Right kidney (tissue), 1 donor: ENCODE measurements at regions not wholly inside any gene's neighbourhood (a gene's known extent, or its start where the extent isn't known, plus 50 kb on each side); places are given as distances from the start of the nearest gene placed in this dataset.
"Not testable (repeated sequence)": the region's sequence is repeated elsewhere in the genome, so short reads cannot be mapped to it uniquely, and the experiment has no call there.

Experiments used
- DNase-seq: peaks from one replicate; pipeline ENCODE4 v3.0.0-alpha.2; 2016

- DNase-seq, result no peak
Measured at GRCh38 chr5:72760259-72760658, 56.2 kb upstream of the TNPO1 start.

DNA sequence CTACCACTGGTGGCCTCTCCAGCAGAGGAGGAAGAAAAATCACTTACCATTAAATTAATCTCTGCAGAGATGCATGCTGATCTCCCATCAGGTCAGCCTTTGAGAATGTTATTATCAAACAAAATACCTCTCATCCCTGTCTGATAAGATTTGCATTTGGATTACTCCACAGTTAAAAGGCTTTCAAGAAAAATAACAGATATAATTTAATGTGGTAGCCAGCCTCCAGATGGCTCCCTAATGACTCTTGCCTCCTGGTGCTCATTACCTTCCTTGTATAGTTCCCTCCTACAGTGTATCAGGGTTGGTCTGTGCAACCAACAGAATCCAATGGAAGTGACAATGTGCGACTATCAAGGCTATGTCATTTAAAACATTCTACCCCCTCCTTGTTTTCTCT lies 63.6 kb upstream of the TNPO1 start:
- DNase-seq, result no peak

GRCh38 chr5:72749362-72749997 lies 67.0 kb upstream of the TNPO1 start:
- DNase-seq, result no peak

DNA sequence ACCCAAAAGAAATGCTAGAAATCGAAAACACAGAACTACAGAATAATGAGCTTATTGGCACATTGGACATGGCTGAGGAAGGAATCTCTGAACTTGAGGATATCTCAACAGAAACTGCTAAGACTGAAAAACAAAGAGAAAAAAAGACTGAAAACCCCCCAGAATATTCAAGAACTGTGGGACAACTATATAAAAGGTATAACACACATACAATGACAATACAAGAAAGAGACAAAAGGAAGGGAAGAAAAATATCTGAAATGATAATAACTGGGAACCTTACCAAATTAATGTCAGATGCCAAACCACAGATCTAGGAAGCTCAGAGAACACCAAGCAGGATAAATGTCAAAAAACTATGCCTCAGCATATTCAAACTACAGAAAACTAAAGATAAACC lies 68.6 kb upstream of the TNPO1 start:
- DNase-seq, result no peak

DNA sequence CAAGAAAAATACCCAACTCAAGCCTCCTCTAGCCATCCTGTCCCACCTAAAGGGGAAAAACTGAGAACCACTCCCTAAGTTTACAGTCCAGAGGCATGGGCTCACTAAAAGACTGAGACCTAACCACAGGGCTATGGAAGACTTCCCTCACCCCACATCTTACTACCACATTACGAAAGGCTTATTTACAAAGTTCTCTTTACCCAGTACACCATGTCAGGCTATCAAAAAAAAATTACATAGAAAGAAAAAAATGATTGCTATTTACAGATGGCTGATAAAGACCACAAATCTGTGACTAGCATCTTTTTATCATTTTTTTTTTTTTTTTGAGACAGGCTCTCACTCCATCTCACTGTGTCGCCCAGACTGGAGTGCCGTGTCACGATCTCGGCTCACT lies 69.7 kb upstream of the TNPO1 start:
- no peak for DNase-seq

DNA sequence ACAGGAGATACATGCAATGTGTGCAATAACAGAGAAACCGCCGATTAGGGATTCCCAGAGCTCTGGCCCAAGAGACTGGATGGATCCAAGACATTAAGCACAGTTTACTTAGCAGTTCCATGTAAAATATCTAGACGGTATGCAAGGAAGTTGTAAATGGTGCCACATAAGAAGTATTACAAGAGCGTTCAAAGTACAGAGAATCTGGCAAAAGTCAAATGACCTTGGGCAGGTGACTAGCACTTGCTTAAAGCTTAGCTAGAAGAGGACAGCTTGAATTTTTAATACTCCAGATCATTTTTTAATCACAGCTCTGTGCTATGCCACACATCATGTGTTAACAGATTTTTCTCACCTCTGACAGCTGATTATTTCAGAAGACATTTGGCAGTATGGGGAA lies 72.3 kb upstream of the TNPO1 start:
- no peak for DNase-seq

DNA sequence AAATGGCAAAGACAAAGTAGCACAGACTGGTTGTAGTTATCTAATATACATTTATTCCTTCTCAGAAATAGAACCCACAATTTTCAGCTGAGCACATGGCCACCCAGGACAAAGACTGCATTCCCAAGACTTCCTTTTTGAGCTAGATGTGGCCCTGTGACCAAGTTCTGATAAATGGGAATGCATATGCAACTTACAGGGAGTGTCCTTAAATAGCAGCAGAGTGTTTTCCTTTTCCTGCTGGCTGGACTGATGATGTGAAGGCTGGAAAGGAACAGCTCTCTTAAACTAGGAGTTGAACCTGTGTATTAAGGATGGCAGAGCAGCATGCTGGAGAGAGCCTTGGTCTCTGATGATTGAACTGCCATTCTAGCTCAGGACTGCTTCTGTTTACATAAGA lies 74.7 kb upstream of the TNPO1 start:
- DNase-seq, result no peak

- no peak for DNase-seq
Measured at GRCh38 chr5:72733810-72734209, 82.7 kb upstream of the TNPO1 start.

GRCh38 chr5:72723581-72723980 lies 92.9 kb upstream of the TNPO1 start:
- DNase-seq, result no peak

DNA sequence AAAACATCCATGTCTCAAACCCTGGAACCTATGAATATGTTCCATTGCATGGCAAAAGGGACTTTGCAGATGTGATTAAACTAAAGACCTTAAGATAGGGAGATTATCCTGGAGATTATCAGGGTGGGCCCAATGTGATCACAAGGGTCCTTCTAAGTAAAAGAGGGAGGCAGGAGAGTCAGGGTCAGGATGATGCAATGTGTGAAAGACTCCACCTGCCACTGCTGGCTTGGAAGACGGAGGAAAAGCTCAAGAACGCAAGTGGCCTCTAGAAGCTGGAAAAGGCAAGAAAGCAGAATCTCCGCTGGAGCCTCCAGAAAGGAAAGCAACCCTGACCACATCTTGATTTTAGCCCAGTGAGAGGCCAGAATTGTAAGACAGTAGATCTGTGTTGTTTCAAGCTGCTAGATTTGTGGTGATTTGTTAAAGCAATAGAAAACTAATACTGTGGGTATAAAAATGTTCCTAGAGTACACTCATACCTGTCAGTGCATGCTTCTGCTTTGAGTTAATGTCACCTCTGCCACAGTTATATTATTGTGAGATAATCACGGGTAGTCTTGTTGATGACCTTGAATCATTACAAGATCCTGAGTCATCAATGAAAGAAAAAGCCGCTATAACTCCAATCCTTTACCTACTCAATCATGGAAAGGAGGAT lies 93.5 kb upstream of the TNPO1 start:
- DNase-seq, result no peak

GRCh38 chr5:72721844-72722243 lies 94.6 kb upstream of the TNPO1 start:
- DNase-seq, result no peak

DNA sequence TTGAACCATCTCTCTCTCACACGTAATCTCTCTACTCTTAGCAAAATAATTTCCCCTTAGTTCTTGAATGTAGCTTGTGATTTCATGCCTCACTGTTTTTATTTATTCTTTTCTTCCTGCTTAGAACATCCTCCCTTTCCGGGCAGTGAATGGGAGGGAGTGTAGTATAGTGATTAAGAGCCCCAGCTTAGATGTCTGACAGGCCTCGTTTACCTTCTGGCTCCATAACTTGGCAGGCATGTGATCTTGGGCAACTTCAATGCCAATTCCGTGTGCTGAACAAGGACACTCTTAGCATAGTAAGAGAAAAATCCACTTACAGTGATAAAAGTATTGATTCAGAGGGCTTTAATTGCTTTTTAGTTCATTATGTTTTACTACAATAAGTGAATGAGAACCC lies 96.3 kb upstream of the TNPO1 start:
- DNase-seq, result no peak

- no peak for DNase-seq
Measured at GRCh38 chr5:72711351-72711750, 105.1 kb upstream of the TNPO1 start.

DNA sequence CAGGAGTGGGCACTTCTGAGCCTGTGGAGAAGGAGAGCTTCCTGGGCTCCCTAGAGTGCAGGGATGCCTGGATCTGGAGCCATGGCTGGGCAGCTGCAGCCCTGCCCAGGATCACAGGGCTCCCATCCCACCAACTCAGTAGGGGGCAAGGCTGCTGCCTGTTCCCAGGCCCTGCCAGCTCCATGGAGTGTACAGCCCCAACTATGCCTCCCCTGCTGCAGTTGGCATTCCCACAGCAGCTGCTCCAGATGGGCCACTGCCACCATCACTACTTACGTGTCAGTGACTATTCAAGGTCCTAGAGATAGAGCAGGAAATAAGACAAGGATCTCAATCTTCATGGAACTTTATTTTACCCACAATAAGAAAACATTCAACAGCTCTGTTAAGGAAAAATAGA lies 107.1 kb upstream of the TNPO1 start:
- no peak for DNase-seq

DNA sequence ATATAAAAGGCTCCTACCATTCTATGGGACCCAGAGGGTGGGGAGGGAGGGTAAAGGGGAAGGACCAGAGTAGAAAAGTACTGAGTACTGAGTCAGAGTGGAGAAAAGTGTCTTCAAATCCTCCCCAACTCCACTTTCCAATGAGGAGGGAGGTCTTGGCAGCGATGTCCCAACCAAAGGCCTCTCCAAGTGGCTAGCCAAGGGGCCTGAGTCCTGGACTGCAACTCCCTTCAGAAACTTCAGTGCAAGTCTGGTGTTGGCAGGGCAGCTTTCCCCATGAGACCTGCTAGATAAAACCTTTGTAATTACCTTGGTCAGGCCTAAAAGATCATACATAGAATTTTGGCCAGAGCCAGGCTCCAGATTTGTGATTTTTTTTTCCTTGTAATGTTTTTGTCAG lies 111.3 kb upstream of the TNPO1 start:
- DNase-seq, result no peak

DNA sequence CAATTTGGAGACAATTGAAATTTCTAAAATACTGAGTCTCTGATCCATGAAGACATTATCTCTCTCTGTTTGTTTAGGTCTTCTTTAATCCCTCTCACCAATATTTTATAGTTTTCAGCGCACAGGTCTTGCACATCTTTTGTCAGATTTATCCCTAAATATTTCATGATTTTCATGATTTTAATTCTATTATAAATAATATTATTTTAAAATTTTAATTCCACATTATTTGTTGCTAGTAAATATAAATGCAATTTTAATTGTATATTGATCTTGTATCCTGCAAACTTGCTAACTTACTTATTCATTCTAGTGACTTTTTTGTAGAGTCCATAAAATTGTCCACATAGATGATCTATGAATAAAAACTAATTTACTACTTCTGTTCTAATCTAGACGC lies 112.6 kb upstream of the TNPO1 start:
- no peak for DNase-seq

- no peak for DNase-seq
Measured at GRCh38 chr5:72702881-72703434, 113.5 kb upstream of the TNPO1 start.

- DNase-seq, result not testable (repeated sequence)
Measured at GRCh38 chr5:72702105-72702504, 114.4 kb upstream of the TNPO1 start.

DNA sequence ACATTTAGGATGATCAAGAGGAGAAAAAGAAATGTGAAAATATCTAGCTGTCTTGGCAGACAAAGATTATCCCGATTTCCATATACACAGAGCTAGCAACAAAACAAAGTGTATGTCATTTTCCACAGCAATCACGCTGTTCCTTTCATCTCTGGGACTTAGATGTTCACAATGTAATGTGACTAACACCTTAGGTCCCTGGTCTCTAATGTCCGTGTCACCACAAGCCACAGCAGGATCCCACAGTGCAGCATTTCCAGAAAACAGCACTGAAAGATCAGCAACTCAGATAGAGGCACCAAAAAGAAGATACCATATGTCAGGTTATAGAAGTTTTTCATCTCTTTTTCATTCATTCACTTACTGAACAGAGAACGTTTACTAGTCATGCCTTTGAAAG lies 118.0 kb upstream of the TNPO1 start:
- no peak for DNase-seq

GRCh38 chr5:72697622-72698021 lies 118.8 kb upstream of the TNPO1 start:
- DNase-seq, result no peak

DNA sequence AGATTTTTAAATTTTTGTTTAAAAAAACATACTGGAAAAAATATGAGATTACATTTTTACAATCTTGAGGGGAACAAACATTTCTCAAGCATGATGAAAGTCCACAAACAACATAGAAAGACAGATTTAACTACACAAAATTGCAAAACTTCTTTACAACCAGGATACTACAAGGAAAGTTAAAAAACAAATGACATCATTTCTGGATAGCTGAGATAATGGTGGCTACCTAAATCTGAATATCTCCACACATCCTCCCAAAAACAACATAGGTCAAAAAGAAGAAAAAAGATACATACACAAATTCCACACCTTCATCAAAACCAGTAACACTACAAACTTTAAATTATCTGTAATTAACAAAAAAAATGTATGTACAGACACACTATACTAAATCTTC lies 120.8 kb upstream of the TNPO1 start:
- DNase-seq, result no peak

DNA sequence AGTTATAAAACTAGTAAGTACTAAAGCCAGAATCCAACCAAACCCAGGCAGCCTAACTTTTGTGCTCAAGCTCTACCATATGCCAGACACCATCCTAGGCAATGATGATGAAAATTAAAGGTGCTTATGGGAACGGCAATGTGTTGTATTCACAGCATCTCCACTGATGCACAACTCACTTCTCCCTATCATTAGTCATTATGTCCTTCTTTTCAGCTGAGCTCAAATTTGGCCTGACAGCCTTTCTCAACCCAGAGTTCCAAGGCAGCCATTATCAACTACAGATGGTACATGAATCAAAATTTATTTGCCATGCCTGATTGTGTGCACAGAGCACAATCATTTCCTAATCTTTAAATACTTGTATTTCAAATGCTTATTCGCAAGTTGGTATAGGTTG lies 121.6 kb upstream of the TNPO1 start:
- DNase-seq, result no peak

GRCh38 chr5:72693546-72694205 lies 122.8 kb upstream of the TNPO1 start:
- DNase-seq, result no peak
